SK-N-SH treated with all-trans-retinoic acid at 6 μM for 48 hours (cell line): ENCODE measurements at regions not wholly inside any gene's neighbourhood (a gene's known extent, or its start where the extent isn't known, plus 50 kb on each side); places are given as distances from the start of the nearest gene placed in this dataset.

Experiments used
- ARNTL ChIP-seq: fragments of 450-650 bp; formaldehyde crosslinking; IDR thresholded peaks from 2 replicates; pipeline ENCODE4 v1.5.0; 2020; ENCODE audit warnings: low read depth, mild to moderate bottlenecking, moderate library complexity, borderline replicate concordance
- BACH2 ChIP-seq: fragments of 250-450 bp; sonication (Bioruptor Pico); IDR thresholded peaks from 2 replicates; pipeline ENCODE4 v1.9.0; 2021; ENCODE audit warnings: mild to moderate bottlenecking, borderline replicate concordance
- ESRRG ChIP-seq: fragments of 250-450 bp; sonication (Bioruptor Pico); IDR thresholded peaks from 2 replicates; pipeline ENCODE4 v1.6.1; 2021; ENCODE audit warnings: mild to moderate bottlenecking
- GLIS3 ChIP-seq: fragments of 250-450 bp; sonication (Bioruptor Pico); IDR thresholded peaks from 2 replicates; pipeline ENCODE4 v1.5.0; 2020; ENCODE audit warnings: mild to moderate bottlenecking, moderate library complexity
- ISL1 ChIP-seq: fragments of 250-450 bp; sonication (Bioruptor Pico); IDR thresholded peaks from 2 replicates; pipeline ENCODE4 v2.1.2; 2022; ENCODE audit warnings: mild to moderate bottlenecking, moderate library complexity
- POU6F1 ChIP-seq: fragments of 250-450 bp; sonication (Bioruptor Pico); IDR thresholded peaks from 2 replicates; pipeline ENCODE4 v1.8.0; 2021; ENCODE audit warnings: low read depth, mild to moderate bottlenecking, moderate library complexity, borderline replicate concordance
- TSHZ2 ChIP-seq: fragments of 250-450 bp; sonication (Bioruptor Pico); IDR thresholded peaks from 2 replicates; pipeline ENCODE4 v1.5.0; 2020; ENCODE audit warnings: mild to moderate bottlenecking, moderate library complexity
- ZFP3 ChIP-seq: fragments of 250-450 bp; sonication (Bioruptor Pico); IDR thresholded peaks from 2 replicates; pipeline ENCODE4 v1.5.0; 2020; ENCODE audit warnings: mild to moderate bottlenecking, moderate library complexity
- ZNF565 ChIP-seq: fragments of 450-650 bp; formaldehyde crosslinking; conservative IDR thresholded peaks from 2 replicates; pipeline ENCODE4 v1.5.0; 2020; ENCODE audit warnings: low read depth, mild to moderate bottlenecking, moderate library complexity
- ZNF70 ChIP-seq: fragments of 450-650 bp; formaldehyde crosslinking; IDR thresholded peaks from 2 replicates; pipeline ENCODE4 v1.5.0; 2020; ENCODE audit warnings: mild to moderate bottlenecking, moderate library complexity

GRCh38 chr11:43261775-43262174, 50.0 kb upstream of the API5 start:
- TF ChIP-seq ZNF70 (CRISPR knock-in tag) (no peak), BACH2 (no peak), ZNF565 (CRISPR knock-in tag) (no peak), ZFP3 (CRISPR knock-in tag) (no peak), POU6F1 (CRISPR knock-in tag) (no peak), TSHZ2 (CRISPR knock-in tag) (no peak), ESRRG (no peak), GLIS3 (CRISPR knock-in tag) (no peak), ISL1 (CRISPR knock-in tag) (no peak), ARNTL (no peak)
